ENCODE measurements at regions not wholly inside any gene's neighbourhood (a gene's known extent, or its start where the extent isn't known, plus 50 kb on each side); places are given as distances from the start of the nearest gene placed in this dataset.

DNA sequence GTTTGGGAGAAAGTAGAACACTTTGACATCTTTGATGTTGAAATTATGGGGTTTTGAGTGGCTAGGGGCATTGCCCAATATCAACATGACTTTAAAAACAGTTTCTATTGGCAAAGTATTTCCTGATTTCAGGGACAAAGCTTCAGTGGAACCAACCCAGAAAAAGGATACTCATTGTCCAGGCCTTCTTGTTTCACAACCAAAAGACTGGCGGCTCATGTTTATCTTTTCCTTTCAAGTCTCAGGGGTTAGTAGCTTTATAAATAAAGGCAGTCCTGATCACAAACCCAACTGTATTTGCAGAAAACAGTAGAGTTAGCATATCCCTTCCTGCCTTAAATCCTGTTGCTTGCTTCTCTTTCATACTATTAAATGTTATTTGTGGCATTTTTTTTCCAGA is 119.1 kb downstream of the SLITRK2 start:
- H3K9me3 Mint-ChIP-seq: peaks cover 48% of the 10 kb centered on the region
- no peak for DNase-seq (ENCODE audit: low spot score in 2 of 2, unreplicated experiment in 2 of 2)
- TF ChIP-seq, protein P1, sequence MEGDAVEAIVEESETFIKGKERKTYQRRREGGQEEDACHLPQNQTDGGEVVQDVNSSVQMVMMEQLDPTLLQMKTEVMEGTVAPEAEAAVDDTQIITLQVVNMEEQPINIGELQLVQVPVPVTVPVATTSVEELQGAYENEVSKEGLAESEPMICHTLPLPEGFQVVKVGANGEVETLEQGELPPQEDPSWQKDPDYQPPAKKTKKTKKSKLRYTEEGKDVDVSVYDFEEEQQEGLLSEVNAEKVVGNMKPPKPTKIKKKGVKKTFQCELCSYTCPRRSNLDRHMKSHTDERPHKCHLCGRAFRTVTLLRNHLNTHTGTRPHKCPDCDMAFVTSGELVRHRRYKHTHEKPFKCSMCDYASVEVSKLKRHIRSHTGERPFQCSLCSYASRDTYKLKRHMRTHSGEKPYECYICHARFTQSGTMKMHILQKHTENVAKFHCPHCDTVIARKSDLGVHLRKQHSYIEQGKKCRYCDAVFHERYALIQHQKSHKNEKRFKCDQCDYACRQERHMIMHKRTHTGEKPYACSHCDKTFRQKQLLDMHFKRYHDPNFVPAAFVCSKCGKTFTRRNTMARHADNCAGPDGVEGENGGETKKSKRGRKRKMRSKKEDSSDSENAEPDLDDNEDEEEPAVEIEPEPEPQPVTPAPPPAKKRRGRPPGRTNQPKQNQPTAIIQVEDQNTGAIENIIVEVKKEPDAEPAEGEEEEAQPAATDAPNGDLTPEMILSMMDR (IDR thresholded peaks at IDR 0.05; ENCODE audit: unreplicated experiment): no peak
- no peaks in the 10 kb centered on the region for H3K4me1 Mint-ChIP-seq
- H3K4me3 Mint-ChIP-seq: no peak overlapping the region
- H3K27me3 Mint-ChIP-seq (ENCODE audit: low read depth): no peaks in the 10 kb centered on the region
- no peaks in the 10 kb centered on the region for H3K36me3 Mint-ChIP-seq
- no peak overlapping the region for H3K27ac Mint-ChIP-seq

DNA sequence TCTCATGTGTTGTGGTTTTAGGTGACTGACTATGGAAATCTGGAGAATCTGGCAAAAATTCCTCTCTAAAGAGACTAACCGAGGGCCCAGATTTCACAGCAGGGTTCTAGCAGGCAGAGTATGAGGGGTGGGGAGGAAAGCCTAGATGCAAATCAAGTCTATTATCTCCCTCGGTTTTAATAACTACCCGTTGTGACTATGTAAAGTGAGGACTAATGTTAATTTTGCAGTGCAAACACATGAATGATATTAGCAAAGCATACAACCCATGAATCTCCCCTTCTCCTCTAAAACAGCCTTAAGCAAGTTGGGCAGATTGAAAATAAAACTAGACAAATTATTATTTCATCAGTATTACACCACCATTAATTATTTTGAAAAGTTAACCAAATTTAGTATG is 131.4 kb downstream of the SLITRK2 start:
- no peak overlapping the region for H3K4me3 Mint-ChIP-seq
- H3K36me3 Mint-ChIP-seq: no peaks in the 10 kb centered on the region
- no peaks in the 10 kb centered on the region for H3K4me1 Mint-ChIP-seq
- TF ChIP-seq, protein P1 (IDR thresholded peaks at IDR 0.05; ENCODE audit: unreplicated experiment): no peak
- no peaks in the 10 kb centered on the region for H3K27me3 Mint-ChIP-seq (ENCODE audit: low read depth)
- no peak overlapping the region for H3K27ac Mint-ChIP-seq
- peaks cover 54% of the 10 kb centered on the region for H3K9me3 Mint-ChIP-seq
- DNase-seq (ENCODE audit: low spot score in 2 of 2, unreplicated experiment in 2 of 2): no peak

DNA sequence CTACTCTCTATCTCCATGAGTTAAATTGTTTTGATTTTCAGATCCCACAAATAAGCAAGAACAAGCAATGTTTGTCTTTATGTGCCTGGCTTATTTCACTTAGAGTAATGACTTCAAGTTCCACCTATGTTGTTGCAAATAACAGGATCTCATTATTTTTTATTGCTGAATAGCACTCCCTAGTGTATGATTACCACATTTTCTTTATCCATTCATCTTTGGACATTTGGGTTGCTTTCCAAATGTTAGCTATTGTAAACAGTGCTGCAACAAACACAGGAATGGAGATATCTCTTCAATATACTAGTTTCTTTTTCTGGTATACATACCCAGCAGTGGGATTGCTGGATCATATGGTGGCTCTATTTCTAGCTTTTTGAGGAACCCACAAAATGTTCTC is 136.0 kb downstream of the SLITRK2 start:
- TF ChIP-seq, protein P1 (IDR thresholded peaks at IDR 0.05; ENCODE audit: unreplicated experiment): no peak
- Mint-ChIP-seq H3K27ac (no peak overlapping the region), H3K9me3 (peaks cover 59% of the 10 kb centered on the region), H3K4me1 (no peaks in the 10 kb centered on the region), H3K4me3 (no peak overlapping the region), H3K27me3 (ENCODE audit: low read depth) (no peaks in the 10 kb centered on the region), H3K36me3 (no peaks in the 10 kb centered on the region)
- DNase-seq (ENCODE audit: low spot score in 2 of 2, unreplicated experiment in 2 of 2): no peak

DNA sequence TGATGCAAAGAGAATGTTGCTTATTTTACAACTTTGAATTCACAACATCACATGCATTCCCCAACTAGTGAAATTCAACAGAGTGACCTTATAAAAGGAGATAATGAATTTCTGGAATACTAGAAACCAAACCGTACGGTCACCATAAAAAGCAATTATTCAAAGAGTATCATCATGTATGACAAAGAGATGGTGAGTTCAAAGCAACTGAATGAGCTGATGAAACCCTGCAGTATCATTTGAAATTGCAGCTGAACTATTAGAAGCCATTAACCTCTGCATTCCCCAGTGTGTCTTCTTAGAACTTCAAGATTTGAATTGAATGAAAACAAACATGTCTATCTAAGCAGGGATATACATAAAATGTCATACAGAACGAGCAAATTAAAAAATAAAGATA is 172.4 kb downstream of the SLITRK2 start:
- no peaks in the 10 kb centered on the region for H3K4me1 Mint-ChIP-seq
- no peak overlapping the region for H3K27ac Mint-ChIP-seq
- TF ChIP-seq, protein P1 (IDR thresholded peaks at IDR 0.05; ENCODE audit: unreplicated experiment): no peak
- peaks cover 61% of the 10 kb centered on the region for H3K9me3 Mint-ChIP-seq
- H3K27me3 Mint-ChIP-seq (ENCODE audit: low read depth): no peaks in the 10 kb centered on the region
- no peaks in the 10 kb centered on the region for H3K36me3 Mint-ChIP-seq
- no peak for DNase-seq (ENCODE audit: low spot score in 2 of 2, unreplicated experiment in 2 of 2)
- no peak overlapping the region for H3K4me3 Mint-ChIP-seq

DNA sequence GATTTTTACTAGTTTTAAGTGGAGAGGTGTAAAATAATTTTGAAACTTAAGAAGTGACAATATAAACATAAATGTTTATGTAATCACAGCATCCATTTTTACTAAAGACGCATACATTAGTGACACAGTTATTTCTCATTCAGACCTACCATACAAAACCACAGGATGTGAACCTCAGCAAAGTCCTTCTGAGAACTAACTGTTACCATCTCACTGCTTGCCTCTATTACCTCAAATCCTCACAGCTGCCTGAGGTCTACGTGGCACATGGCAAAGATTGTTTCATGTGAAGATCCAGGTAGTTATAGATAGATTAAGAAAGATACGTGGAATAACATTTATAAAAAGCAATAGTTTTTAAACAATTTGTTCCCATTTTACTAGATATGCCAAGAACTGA is 189.0 kb downstream of the SLITRK2 start:
- Mint-ChIP-seq H3K27ac (no peak overlapping the region), H3K36me3 (no peaks in the 10 kb centered on the region), H3K4me1 (no peaks in the 10 kb centered on the region), H3K9me3 (peaks cover 44% of the 10 kb centered on the region), H3K4me3 (no peak overlapping the region), H3K27me3 (ENCODE audit: low read depth) (no peaks in the 10 kb centered on the region)
- TF ChIP-seq, protein P1 (IDR thresholded peaks at IDR 0.05; ENCODE audit: unreplicated experiment): no peak
- no peak for DNase-seq (ENCODE audit: low spot score in 2 of 2, unreplicated experiment in 2 of 2)

DNA sequence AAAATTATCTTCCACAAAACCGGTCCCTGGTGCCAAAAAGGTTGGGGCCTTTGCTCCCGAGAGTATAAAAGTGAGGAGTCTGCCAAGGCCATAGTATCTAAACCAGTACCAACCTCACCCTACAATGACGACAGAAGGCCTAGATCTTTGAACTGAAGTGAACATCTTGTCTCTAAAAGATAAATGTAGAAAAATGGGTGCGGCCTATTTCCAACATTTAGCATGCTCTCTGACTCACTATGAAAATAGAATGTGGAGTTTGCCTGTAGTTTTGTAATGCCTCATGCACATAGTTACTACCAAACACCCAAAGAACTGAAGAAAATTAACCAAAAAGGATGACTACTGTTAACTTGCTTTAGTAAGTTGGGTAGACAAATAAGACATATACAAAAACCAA is 218.4 kb downstream of the SLITRK2 start:
- no peak for DNase-seq (ENCODE audit: low spot score in 2 of 2, unreplicated experiment in 2 of 2)
- TF ChIP-seq, protein P1 (IDR thresholded peaks at IDR 0.05; ENCODE audit: unreplicated experiment): no peak
- no peaks in the 10 kb centered on the region for H3K36me3 Mint-ChIP-seq
- no peaks in the 10 kb centered on the region for H3K27me3 Mint-ChIP-seq (ENCODE audit: low read depth)
- no peak overlapping the region for H3K4me3 Mint-ChIP-seq
- H3K4me1 Mint-ChIP-seq: no peaks in the 10 kb centered on the region
- no peak overlapping the region for H3K27ac Mint-ChIP-seq
- H3K9me3 Mint-ChIP-seq: peaks cover 72% of the 10 kb centered on the region
